K562 (cell line): ENCODE measurements at regions not wholly inside any gene's neighbourhood (a gene's known extent, or its start where the extent isn't known, plus 50 kb on each side); places are given as distances from the start of the nearest gene placed in this dataset.

Source experiments
- ATAC-seq: fragments of 200-7000 bp; cut with Tn5 transposase; 3 replicates; pipeline ENCODE4 v1.9.1; 2020; ENCODE audit warnings: moderate library complexity
- BruUV-seq: library from RNA; stranded (reverse); fragments of 400-500 nt; replicated peaks from 2 replicates; lab custom pipeline; 2021; lab: Mats Ljungman, UMichigan
- CTCF ChIA-PET: fragments of 300-600 bp; formaldehyde crosslinking; extraction: SDS; loops from one replicate; lab custom pipeline; 2021; ENCODE audit warnings: low intra/inter-chr PET ratio; lab: Yijun Ruan, JAX
- POLR2A ChIA-PET: fragments of 300-600, 350-650 bp; sonication (Branson Sonifier 250); formaldehyde crosslinking; extraction: SDS; loops from one replicate; lab custom pipeline; 2021; ENCODE audit warnings: antibody characterized with exemption, inconsistent platforms; lab: Yijun Ruan, JAX
- DNase-seq, 4 experiments: peaks; one replicate each; pipeline versions ENCODE4 v3.0.0 to v3.0.0-alpha.2; 2011 to 2018; ENCODE audit warnings: low spot score in 3 of 4, mixed read lengths in 3 of 4; ENCODE audit errors: extremely low read depth in 1 of 4
- FAIRE-seq: peaks from 2 replicates; lab custom pipeline; 2011; peaks lifted over from hg19 to GRCh38; lab: Jason Lieb, UNC
- H2AFZ ChIP-seq: 2 replicates; pipeline ENCODE4 v1.6.0; 2011; ENCODE audit warnings: low read depth, low read length, control low read depth, inconsistent platforms
- H3K27ac ChIP-seq: fragments of 200-600 bp; 3 replicates; pipeline ENCODE4 v1.8.0; 2011; ENCODE audit warnings: low read depth, mild to moderate bottlenecking, control low read depth, inconsistent platforms, low read length, moderate library complexity, mixed read lengths; ENCODE audit errors: extremely low read depth
- H3K27me3 ChIP-seq, 2 experiments: fragments of 300-600 bp in 1 of 2; 2 replicates in 1 of 2; 3 replicates in 1 of 2; pipeline versions ENCODE4 v1.6.0 to v1.8.0; 2011; ENCODE audit warnings: inconsistent platforms in 2 of 2, low read length in 2 of 2, mild to moderate bottlenecking in 1 of 2, mixed read lengths in 1 of 2, moderate library complexity in 1 of 2; ENCODE audit not compliant: control insufficient read depth in 2 of 2, insufficient read depth in 2 of 2
- H3K36me3 ChIP-seq: fragments of 300-600 bp; 3 replicates; pipeline ENCODE4 v1.8.0; 2011; ENCODE audit warnings: mild to moderate bottlenecking, low read length, inconsistent platforms; ENCODE audit not compliant: control insufficient read depth, insufficient read depth
- H3K4me1 ChIP-seq, 2 experiments: fragments of 200-600 bp in 1 of 2; replicated peaks in 1 of 2; 2 replicates in 1 of 2; 3 replicates in 1 of 2; pipeline versions ENCODE4 v1.5.1 to v1.8.0; 2011; ENCODE audit warnings: inconsistent platforms in 2 of 2, low read length in 2 of 2, mild to moderate bottlenecking in 1 of 2, mixed read lengths in 1 of 2, moderate library complexity in 1 of 2; ENCODE audit not compliant: control insufficient read depth in 2 of 2, insufficient read depth in 2 of 2
- H3K4me2 ChIP-seq: 2 replicates; pipeline ENCODE4 v1.6.1; 2011; ENCODE audit warnings: low read length, control low read depth, inconsistent platforms, mixed read lengths; ENCODE audit not compliant: insufficient read depth
- H3K4me3 ChIP-seq: fragments of 200-600 bp; sonication (generic), shearing (Covaris generic); 2 replicates; pipeline ENCODE4 v1.5.1; 2016; ENCODE audit warnings: control low read depth, inconsistent platforms
- H3K79me2 ChIP-seq: fragments of 200-600 bp; 3 replicates; pipeline ENCODE4 v1.8.0; 2011; ENCODE audit warnings: low read length, inconsistent platforms; ENCODE audit not compliant: control insufficient read depth, insufficient read depth
- H3K9ac ChIP-seq, 2 experiments: 2 replicates each; pipeline versions ENCODE4 v1.6.0 to v1.6.1; 2011; ENCODE audit warnings: low read depth in 2 of 2, low read length in 2 of 2, control low read depth in 1 of 2, inconsistent platforms in 1 of 2, mild to moderate bottlenecking in 1 of 2, mixed read lengths in 1 of 2; ENCODE audit not compliant: insufficient read depth in 1 of 2
- H3K9me1 ChIP-seq: one replicate; pipeline ENCODE4 v1.6.0; 2011; ENCODE audit warnings: inconsistent platforms, mild to moderate bottlenecking, low read length, moderate library complexity; ENCODE audit not compliant: control insufficient read depth, insufficient read depth
- H3K9me3 ChIP-seq: replicated peaks from 2 replicates; pipeline ENCODE4 v1.5.1; 2011; ENCODE audit warnings: low read depth, low read length, inconsistent platforms; ENCODE audit not compliant: control insufficient read depth, insufficient read depth
- H4K20me1 ChIP-seq: replicated peaks from 2 replicates; pipeline ENCODE4 v1.6.1; 2011; ENCODE audit warnings: low read length, inconsistent platforms, mixed read lengths; ENCODE audit not compliant: control insufficient read depth, insufficient read depth
- CAMTA2 ChIP-seq: fragments of 250-450 bp; sonication (Bioruptor Pico); conservative IDR thresholded peaks from 2 replicates; pipeline ENCODE4 v1.5.1; 2022
- ESRRA ChIP-seq: fragments of 450-650 bp; IDR thresholded peaks from 2 replicates; pipeline ENCODE4 v1.6.1; 2014; ENCODE audit warnings: low read depth, mild to moderate bottlenecking, moderate library complexity, borderline replicate concordance
- SNRNP70 ChIP-seq: fragments of 200-400 bp; formaldehyde crosslinking; optimal IDR thresholded peaks from 2 replicates; pipeline ENCODE3; 2017; ENCODE audit warnings: low read depth, low read length
- ZBTB40 ChIP-seq, 2 experiments: fragments of 450-650 bp in 1 of 2; sonication (generic) in 1 of 2; formaldehyde crosslinking in 1 of 2; IDR thresholded peaks; 2 replicates each; pipeline versions ENCODE4 v1.7.1 to v1.9.0; 2016 to 2022; ENCODE audit warnings: inconsistent platforms in 1 of 2, mild to moderate bottlenecking in 1 of 2, missing genetic modification reagents in 1 of 2
- ZNF507 ChIP-seq: conservative IDR thresholded peaks from 2 replicates; pipeline ENCODE4 v1.6.1; 2017; ENCODE audit warnings: missing genetic modification characterization, missing compliant biosample characterization
- WGBS: fragments of 100-300 bp; shearing (Covaris generic); methylation state at CpG from one replicate; pipeline ENCODE4 v1.1.6; 2016; ENCODE audit warnings: low coverage, mixed read lengths; ENCODE audit not compliant: insufficient coverage; ENCODE audit errors: missing lambda C conversion rate; 5-methylcytosine and 5-hydroxymethylcytosine counted together
- in situ Hi-C: fragments of 300-500 bp; cut with MboI; formaldehyde crosslinking; loops from 4 replicates; pipeline ENCODE4 v1.15.0; 2018; ENCODE audit warnings: inconsistent platforms, mixed read lengths
- intact Hi-C: fragments of 100-400 bp; cut with micrococcal nuclease; formaldehyde crosslinking; loops from 2 replicates; pipeline ENCODE4 v1.14.2; 2022
- TF ChIP-seq, protein P1 (sequence below): fragments of 250-450 bp; sonication (Bioruptor Pico); IDR thresholded peaks from 2 replicates; pipeline ENCODE4 v1.8.0; 2021; ENCODE audit warnings: mild to moderate bottlenecking, moderate library complexity

DNA sequence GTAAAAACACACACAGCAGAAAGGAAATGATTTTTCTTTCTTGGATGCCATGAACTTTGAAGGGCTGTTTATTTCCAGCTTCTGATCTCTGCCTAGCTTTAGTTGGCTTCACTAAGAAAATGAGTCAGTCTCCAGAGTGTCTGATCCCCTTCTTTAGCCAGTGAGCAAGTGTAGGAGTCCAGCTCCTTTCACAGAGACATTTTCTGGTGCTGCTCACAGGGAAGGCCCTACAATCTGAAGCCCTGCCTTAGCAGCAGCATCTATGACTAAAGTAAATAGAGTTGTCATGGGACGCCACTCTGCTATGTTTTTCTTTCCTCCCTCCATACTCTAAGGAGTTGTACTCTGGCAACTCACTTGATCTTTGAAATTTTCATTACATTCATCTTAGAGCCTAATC, 103.5 kb downstream of the RPAP3 start:
- no peaks in the 10 kb centered on the region for H3K36me3 ChIP-seq
- ATAC-seq, result no peak
- CTCF ChIA-PET, result no interaction called here
- no peaks in the 10 kb centered on the region for H3K27me3 ChIP-seq
- no peak overlapping the region for H2AFZ ChIP-seq
- no peaks in the 10 kb centered on the region for H3K79me2 ChIP-seq
- H3K4me1 ChIP-seq, result no peaks in the 10 kb centered on the region; a peak in 1 of 5 replicates
- POLR2A ChIA-PET, result no interaction called here
- no peak for TF ChIP-seq ZBTB40 (IDR thresholded peaks at IDR 0.05)
- no peak for TF ChIP-seq ZBTB40 (CRISPR knock-in tag; IDR thresholded peaks at IDR 0.05)
- no peak for TF ChIP-seq SNRNP70
- TF ChIP-seq, protein P1, sequence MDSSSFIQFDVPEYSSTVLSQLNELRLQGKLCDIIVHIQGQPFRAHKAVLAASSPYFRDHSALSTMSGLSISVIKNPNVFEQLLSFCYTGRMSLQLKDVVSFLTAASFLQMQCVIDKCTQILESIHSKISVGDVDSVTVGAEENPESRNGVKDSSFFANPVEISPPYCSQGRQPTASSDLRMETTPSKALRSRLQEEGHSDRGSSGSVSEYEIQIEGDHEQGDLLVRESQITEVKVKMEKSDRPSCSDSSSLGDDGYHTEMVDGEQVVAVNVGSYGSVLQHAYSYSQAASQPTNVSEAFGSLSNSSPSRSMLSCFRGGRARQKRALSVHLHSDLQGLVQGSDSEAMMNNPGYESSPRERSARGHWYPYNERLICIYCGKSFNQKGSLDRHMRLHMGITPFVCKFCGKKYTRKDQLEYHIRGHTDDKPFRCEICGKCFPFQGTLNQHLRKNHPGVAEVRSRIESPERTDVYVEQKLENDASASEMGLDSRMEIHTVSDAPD (CRISPR knock-in tag), result no peak
- TF ChIP-seq CAMTA2 (CRISPR knock-in tag), result no peak
- TF ChIP-seq ZNF507 (tag), result no peak
- no peak for TF ChIP-seq ESRRA
- intact Hi-C loops, result no loop called here
- WGBS, result 42% methylated on average over 1 of the region's 1 CpG
- BruUV-seq, result no TSS peak
- DNase-seq, result no peak
- no peak for FAIRE-seq
- in situ Hi-C loops, result no loop called here
- no peaks in the 10 kb centered on the region for H3K9me3 ChIP-seq
- no peaks in the 10 kb centered on the region for H3K9me1 ChIP-seq
- H3K4me2 ChIP-seq, result no peak overlapping the region
- no peak overlapping the region for H3K9ac ChIP-seq
- no peak overlapping the region for H3K4me3 ChIP-seq
- no peak overlapping the region for H3K27ac ChIP-seq
- H4K20me1 ChIP-seq, result no peaks in the 10 kb centered on the region
